T-helper 2 cell treated with Interferon-gamma antibody and Interleukin-4, amounts not matched to agents 5 μg/mL and 100 μg/mL, for 36 hours (primary cell): ENCODE measurements at regions not wholly inside any gene's neighbourhood (a gene's known extent, or its start where the extent isn't known, plus 50 kb on each side); places are given as distances from the start of the nearest gene placed in this dataset.
"Not testable (repeated sequence)": the region's sequence is repeated elsewhere in the genome, so short reads cannot be mapped to it uniquely, and the experiment has no call there.

Experiments used
- DNase-seq: peaks from one replicate; pipeline ENCODE4 v3.0.0; 2021; ENCODE audit warnings: low spot score
- H3K27ac Mint-ChIP-seq: one replicate; pipeline ENCODE4 v1.8.0; 2021; ENCODE audit warnings: mild to moderate bottlenecking, mixed read lengths
- H3K27me3 Mint-ChIP-seq: one replicate; pipeline ENCODE4 v1.8.0; 2021; ENCODE audit warnings: low read depth, mixed read lengths
- H3K36me3 Mint-ChIP-seq: one replicate; pipeline ENCODE4 v1.8.0; 2021; ENCODE audit warnings: low read depth, mixed read lengths
- H3K4me1 Mint-ChIP-seq: one replicate; pipeline ENCODE4 v1.8.0; 2021; ENCODE audit warnings: low read depth, mixed read lengths
- H3K4me3 Mint-ChIP-seq: one replicate; pipeline ENCODE4 v1.8.0; 2022; ENCODE audit warnings: mild to moderate bottlenecking, moderate library complexity, mixed read lengths
- H3K9me3 Mint-ChIP-seq: one replicate; pipeline ENCODE4 v1.8.0; 2021; ENCODE audit warnings: mixed read lengths

DNA sequence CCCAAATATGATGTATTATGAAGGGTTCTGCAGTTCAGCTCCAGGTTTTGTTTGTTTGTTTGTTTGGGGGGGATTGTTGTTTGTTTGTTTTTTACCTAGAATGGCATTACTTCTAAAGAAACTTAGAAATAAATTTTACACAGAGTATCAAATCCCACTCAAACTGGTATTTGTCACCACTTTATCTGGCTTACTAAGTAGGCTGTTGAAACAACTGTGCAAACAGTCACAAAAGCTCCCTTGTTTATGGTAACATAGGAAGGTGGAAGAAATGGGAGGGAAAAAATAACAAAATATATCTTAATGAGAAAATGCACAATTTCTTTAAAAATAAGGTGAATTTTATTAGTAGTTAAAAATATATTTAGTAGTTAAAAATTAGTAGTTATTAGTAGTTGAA, 108.3 kb upstream of the ANO5 start:
- Mint-ChIP-seq H3K4me1 (no peaks in the 10 kb centered on the region), H3K27ac (no peak overlapping the region), H3K27me3 (no peaks in the 10 kb centered on the region), H3K36me3 (no peaks in the 10 kb centered on the region), H3K4me3 (no peak overlapping the region), H3K9me3 (peaks cover 13% of the 10 kb centered on the region)
- DNase-seq, result no peak

DNA sequence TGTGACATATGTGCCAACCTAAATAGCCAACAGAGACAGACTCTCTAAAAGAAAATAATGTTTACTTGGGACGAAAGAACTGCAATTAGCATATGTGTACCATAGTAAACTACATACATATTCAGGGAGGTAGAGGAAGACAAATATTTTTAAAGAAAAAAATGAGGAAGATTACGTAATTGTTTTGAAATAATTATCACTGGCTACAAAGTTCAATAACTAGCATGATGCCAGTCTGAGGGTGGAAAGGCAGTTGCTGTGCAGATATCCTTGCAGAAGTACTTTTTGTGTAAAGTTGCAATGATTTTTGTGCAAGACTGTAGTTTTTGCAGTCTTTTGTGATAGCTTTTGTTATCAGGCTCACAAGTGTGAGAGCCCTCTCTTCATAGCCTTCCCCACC, 103.3 kb upstream of the ANO5 start:
- DNase-seq, result no peak
- no peaks in the 10 kb centered on the region for H3K36me3 Mint-ChIP-seq
- peaks cover 11% of the 10 kb centered on the region for H3K9me3 Mint-ChIP-seq
- no peak overlapping the region for H3K4me3 Mint-ChIP-seq
- H3K4me1 Mint-ChIP-seq, result no peaks in the 10 kb centered on the region
- H3K27ac Mint-ChIP-seq, result no peak overlapping the region
- no peaks in the 10 kb centered on the region for H3K27me3 Mint-ChIP-seq

DNA sequence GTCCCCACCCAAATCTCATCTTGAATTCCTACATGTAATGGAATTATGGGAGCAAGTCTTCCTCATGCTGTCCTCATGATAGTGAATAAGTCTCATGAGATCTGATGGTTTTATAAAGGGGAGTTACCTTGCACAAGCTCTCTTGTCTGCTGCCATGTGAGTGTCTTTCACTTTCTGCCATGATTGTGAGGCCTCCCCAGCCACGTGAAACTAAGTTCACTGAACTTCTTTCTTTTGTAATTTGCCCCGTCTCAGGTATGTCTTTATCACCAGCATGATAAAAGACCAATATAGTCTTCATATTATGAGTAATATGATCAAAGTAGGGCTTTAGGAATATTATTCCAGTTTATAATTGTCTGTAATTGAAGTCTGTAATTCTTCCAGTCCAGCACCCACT, 86.3 kb upstream of the ANO5 start:
- Mint-ChIP-seq H3K4me3 (no peak overlapping the region), H3K4me1 (no peaks in the 10 kb centered on the region), H3K9me3 (peaks cover 5% of the 10 kb centered on the region), H3K27ac (no peak overlapping the region), H3K36me3 (no peaks in the 10 kb centered on the region), H3K27me3 (no peaks in the 10 kb centered on the region)
- DNase-seq, result no peak

DNA sequence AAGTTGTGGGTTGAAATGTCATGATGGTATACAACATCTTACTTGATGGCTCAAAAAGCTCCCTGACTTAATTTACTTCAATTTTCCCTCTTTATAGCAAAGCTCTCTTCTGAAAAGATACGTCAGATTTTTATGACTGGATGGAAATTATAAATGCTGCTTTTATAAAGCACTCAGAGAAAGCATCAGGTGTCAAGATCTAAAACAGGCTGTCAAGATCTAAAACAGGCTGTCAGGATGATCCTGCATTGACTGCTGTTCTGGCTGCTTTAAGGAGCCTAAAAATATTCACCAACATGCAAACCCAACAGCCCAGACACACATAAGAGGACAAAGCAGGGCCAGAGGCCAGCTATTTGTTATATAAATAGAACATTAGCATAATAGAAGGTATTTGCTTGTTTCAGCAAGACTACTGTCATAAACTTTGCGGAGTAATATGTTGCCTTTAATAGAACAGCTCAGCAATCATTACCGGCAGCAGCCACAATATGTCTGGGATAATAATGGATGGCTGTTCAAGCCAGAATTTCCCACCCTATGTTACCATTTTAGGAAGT, 77.3 kb upstream of the ANO5 start:
- H3K36me3 Mint-ChIP-seq, result no peaks in the 10 kb centered on the region
- no peaks in the 10 kb centered on the region for H3K27me3 Mint-ChIP-seq
- H3K4me3 Mint-ChIP-seq, result no peak overlapping the region
- DNase-seq, result no peak
- no peak overlapping the region for H3K27ac Mint-ChIP-seq
- no peaks in the 10 kb centered on the region for H3K4me1 Mint-ChIP-seq
- H3K9me3 Mint-ChIP-seq, result peaks cover 7% of the 10 kb centered on the region

DNA sequence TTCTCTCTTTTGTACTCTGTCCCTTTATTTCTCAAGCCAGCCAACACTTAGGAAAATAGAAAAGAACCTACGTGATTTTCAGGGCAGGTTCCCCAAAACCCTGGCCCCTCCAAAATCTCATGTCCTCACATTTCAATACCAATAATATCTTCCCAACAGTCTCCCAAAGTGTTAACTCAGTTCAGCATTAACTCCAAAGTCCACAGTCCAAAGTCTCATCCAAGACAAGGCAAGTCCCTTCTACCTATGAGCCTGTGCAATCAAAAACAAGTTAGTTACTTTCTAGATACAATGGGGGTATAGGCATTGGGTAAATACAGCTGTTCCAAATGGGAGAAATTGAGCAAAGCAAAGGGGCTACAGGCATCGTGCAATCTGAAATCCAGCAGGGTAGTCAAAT, 64.9 kb upstream of the ANO5 start:
- H3K27ac Mint-ChIP-seq, result not testable (repeated sequence)

DNA sequence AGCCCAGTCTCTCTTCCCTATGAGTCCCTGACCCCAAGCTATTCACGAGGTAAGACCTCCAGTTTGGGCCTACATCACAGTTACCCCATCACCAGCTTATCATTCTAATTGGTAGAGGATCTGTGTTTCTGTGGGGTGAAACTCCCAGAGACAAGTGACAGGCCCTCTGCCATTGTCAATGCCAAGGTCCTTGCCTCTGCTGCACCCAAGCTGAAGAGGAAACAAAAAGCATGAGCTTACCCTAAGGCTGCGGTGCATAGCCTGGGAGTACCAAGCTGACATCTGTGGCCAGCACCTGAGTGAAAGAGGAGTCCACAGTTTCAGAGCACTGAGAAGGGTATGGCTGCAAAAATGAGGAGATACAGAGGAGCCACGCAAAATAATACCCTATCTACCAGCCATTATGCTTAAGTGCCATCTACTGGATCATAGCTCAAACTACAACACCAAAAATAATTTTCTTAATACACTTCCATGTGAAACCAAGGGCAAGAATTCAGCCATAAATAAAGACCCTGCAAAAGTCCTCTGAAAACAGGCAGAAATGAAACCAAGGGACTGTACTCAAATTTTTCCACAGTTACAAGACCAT, 62.3 kb upstream of the ANO5 start:
- DNase-seq, result no peak
- H3K4me3 Mint-ChIP-seq, result no peak overlapping the region
- no peak overlapping the region for H3K27ac Mint-ChIP-seq
- H3K36me3 Mint-ChIP-seq, result no peaks in the 10 kb centered on the region
- H3K9me3 Mint-ChIP-seq, result peaks cover 20% of the 10 kb centered on the region
- no peaks in the 10 kb centered on the region for H3K27me3 Mint-ChIP-seq
- H3K4me1 Mint-ChIP-seq, result no peaks in the 10 kb centered on the region

More for the DNA sequence above, 64.9 kb upstream of the ANO5 start:
- H3K27me3 Mint-ChIP-seq, H3K4me3 Mint-ChIP-seq, H3K4me1 Mint-ChIP-seq, H3K36me3 Mint-ChIP-seq, DNase-seq: not testable (repeated sequence)
- H3K9me3 Mint-ChIP-seq, result peaks cover 22% of the 10 kb centered on the region

DNA sequence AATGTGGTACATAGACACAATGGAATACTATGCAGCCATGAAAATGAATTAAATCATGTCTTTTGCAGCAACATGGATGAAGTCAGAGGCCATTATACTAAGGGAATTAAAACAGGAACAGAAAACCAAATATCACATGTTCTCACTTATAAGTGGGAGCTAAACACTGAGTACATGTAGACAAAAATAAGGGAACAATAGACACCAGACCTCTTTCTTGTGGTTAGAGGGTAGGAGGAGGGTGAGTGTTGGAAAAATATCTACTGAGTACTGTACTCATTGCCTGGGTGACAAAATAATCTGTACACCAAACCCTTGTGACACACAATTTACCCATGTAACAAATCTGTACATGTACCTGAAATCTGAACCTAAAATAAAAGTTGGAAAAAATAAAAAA, 59.1 kb upstream of the ANO5 start:
- Mint-ChIP-seq H3K9me3 (peaks cover 6% of the 10 kb centered on the region), H3K36me3 (no peaks in the 10 kb centered on the region), H3K4me3 (no peak overlapping the region), H3K4me1 (no peaks in the 10 kb centered on the region), H3K27ac (no peak overlapping the region), H3K27me3 (no peaks in the 10 kb centered on the region)
- DNase-seq, result no peak

DNA sequence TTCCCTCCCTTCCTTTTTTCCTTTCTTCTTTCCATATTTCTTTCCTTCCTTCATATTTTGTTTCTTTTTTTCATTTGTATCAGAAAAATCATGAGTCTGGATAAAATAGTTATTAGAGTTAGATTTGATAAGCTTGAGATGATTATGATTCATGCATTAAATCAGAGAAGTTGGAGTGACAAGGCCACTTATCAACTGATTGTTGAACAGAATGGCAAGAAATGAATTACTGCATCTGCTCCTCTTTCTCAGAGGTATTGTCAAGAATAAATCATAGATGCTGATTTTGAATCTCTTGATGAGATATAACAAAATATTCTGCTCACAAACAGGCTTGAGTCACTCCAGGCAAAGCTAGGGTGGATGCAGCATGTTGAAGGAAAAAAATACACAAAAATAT, 54.6 kb upstream of the ANO5 start:
- Mint-ChIP-seq H3K4me1 (no peaks in the 10 kb centered on the region), H3K4me3 (no peak overlapping the region), H3K27me3 (no peaks in the 10 kb centered on the region), H3K9me3 (peaks cover 4% of the 10 kb centered on the region), H3K36me3 (no peaks in the 10 kb centered on the region), H3K27ac (no peak overlapping the region)
- no peak for DNase-seq
